ENCODE measurements at regions not wholly inside any gene's neighbourhood (a gene's known extent, or its start where the extent isn't known, plus 50 kb on each side); places are given as distances from the start of the nearest gene placed in this dataset.

DNA sequence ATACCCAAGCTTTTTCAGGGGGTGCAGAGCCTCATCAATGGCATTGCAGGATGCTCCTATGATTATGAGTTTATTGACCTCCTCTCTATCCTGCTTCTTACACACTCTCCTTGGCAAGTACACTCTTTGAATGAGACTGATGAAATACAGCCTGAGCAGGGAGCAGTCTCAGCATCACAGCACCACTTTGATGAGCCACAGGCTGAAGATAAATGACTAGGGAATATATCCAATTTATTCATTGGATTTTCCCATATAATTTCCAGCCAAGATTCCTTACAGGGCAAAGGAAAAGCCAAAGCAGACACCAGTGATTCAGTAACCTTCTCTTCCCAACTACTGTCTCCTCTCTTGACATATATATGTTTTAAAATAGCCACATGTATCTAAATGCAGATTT is 79.2 kb downstream of the CASP12 start:
- intact Hi-C loops (cut with micrococcal nuclease): no loop called here
- Histone ChIP-seq H2AFZ (ENCODE audit: low read depth, low read length) (no peak overlapping the region), H3K4me2 (ENCODE audit: insufficient read depth, low read length) (no peak overlapping the region), H3K79me2 (ENCODE audit: control insufficient read depth, insufficient read depth, low read length) (no peaks in the 10 kb centered on the region), H3K9me3 (replicated peaks; ENCODE audit: control insufficient read depth, insufficient read depth, low read depth, low read length) (no peaks in the 10 kb centered on the region), H3K9ac (ENCODE audit: insufficient read depth in 1 of 2, low read depth in 2 of 2, low read length in 2 of 2) (no peak overlapping the region), H4K20me1 (replicated peaks; ENCODE audit: control insufficient read depth, insufficient read depth, low read length) (no peaks in the 10 kb centered on the region), H3K4me3 (no peak overlapping the region), H3K27ac (ENCODE audit: extremely low read depth, low read depth, low read length) (no peak overlapping the region), H3K9me1 (ENCODE audit: control insufficient read depth, insufficient read depth, low read length) (no peaks in the 10 kb centered on the region), H3K4me1 (replicated peaks in 1 of 2; ENCODE audit: control insufficient read depth in 2 of 2, insufficient read depth in 2 of 2, low read length in 2 of 2) (no peaks in the 10 kb centered on the region), H3K36me3 (ENCODE audit: control insufficient read depth, insufficient read depth, low read length) (no peaks in the 10 kb centered on the region), H3K27me3 (ENCODE audit: control insufficient read depth in 2 of 2, insufficient read depth in 2 of 2, low read length in 2 of 2) (no peaks in the 10 kb centered on the region)
- ChIA-PET POLR2A (interaction anchor here (0.6 kb wide), 1 partner anchor 1242 kb away, joined by 4 read pairs; no protein-coding TSS in a partner anchor), CTCF (ENCODE audit: low intra/inter-chr PET ratio) (no interaction called here)
- in situ Hi-C loops (cut with MboI): no loop called here
- ATAC-seq (no peak), FAIRE-seq (no peak), DNase-seq (ENCODE audit: extremely low read depth in 1 of 4, low spot score in 3 of 4) (no peak)
- no TSS peak for BruUV-seq (replicated peaks)
- TF ChIP-seq TEAD2 (tag; IDR thresholded peaks at IDR 0.05) (no peak), ZNF717 (CRISPR knock-in tag; IDR thresholded peaks at IDR 0.05) (no peak), ETV5 (CRISPR knock-in tag; IDR thresholded peaks at IDR 0.05; ENCODE audit: low read depth) (no peak), FOXK2 (conservative IDR thresholded peaks at IDR 0.05 in 1 of 2, IDR thresholded peaks at IDR 0.05 in 1 of 2; ENCODE audit: low read depth in 2 of 2) (no peak), ZNF445 (CRISPR knock-in tag; IDR thresholded peaks at IDR 0.05; ENCODE audit: low read depth) (no peak), L3MBTL2 (IDR thresholded peaks at IDR 0.05) (no peak), CBX8 (IDR thresholded peaks at IDR 0.05; ENCODE audit: borderline replicate concordance, extremely low read depth, low read depth, low read length, poor library complexity, severe bottlenecking) (no peak), ZZZ3 (IDR thresholded peaks at IDR 0.05) (no peak), CREB1 (IDR thresholded peaks at IDR 0.05) (no peak), CREB1 (CRISPR knock-in tag; IDR thresholded peaks at IDR 0.05) (no peak), RBFOX2 (IDR thresholded peaks at IDR 0.05; ENCODE audit: low read depth, low read length) (no peak)
- TF ChIP-seq, protein P1, sequence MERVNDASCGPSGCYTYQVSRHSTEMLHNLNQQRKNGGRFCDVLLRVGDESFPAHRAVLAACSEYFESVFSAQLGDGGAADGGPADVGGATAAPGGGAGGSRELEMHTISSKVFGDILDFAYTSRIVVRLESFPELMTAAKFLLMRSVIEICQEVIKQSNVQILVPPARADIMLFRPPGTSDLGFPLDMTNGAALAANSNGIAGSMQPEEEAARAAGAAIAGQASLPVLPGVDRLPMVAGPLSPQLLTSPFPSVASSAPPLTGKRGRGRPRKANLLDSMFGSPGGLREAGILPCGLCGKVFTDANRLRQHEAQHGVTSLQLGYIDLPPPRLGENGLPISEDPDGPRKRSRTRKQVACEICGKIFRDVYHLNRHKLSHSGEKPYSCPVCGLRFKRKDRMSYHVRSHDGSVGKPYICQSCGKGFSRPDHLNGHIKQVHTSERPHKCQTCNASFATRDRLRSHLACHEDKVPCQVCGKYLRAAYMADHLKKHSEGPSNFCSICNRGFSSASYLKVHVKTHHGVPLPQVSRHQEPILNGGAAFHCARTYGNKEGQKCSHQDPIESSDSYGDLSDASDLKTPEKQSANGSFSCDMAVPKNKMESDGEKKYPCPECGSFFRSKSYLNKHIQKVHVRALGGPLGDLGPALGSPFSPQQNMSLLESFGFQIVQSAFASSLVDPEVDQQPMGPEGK (CRISPR knock-in tag; IDR thresholded peaks at IDR 0.05; ENCODE audit: borderline replicate concordance): no peak
- TF ChIP-seq, protein P2, sequence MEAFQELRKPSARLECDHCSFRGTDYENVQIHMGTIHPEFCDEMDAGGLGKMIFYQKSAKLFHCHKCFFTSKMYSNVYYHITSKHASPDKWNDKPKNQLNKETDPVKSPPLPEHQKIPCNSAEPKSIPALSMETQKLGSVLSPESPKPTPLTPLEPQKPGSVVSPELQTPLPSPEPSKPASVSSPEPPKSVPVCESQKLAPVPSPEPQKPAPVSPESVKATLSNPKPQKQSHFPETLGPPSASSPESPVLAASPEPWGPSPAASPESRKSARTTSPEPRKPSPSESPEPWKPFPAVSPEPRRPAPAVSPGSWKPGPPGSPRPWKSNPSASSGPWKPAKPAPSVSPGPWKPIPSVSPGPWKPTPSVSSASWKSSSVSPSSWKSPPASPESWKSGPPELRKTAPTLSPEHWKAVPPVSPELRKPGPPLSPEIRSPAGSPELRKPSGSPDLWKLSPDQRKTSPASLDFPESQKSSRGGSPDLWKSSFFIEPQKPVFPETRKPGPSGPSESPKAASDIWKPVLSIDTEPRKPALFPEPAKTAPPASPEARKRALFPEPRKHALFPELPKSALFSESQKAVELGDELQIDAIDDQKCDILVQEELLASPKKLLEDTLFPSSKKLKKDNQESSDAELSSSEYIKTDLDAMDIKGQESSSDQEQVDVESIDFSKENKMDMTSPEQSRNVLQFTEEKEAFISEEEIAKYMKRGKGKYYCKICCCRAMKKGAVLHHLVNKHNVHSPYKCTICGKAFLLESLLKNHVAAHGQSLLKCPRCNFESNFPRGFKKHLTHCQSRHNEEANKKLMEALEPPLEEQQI (IDR thresholded peaks at IDR 0.05): no peak

All from K562 (cell line).